ENCODE measurements at regions not wholly inside any gene's neighbourhood (a gene's known extent, or its start where the extent isn't known, plus 50 kb on each side); places are given as distances from the start of the nearest gene placed in this dataset.

DNA sequence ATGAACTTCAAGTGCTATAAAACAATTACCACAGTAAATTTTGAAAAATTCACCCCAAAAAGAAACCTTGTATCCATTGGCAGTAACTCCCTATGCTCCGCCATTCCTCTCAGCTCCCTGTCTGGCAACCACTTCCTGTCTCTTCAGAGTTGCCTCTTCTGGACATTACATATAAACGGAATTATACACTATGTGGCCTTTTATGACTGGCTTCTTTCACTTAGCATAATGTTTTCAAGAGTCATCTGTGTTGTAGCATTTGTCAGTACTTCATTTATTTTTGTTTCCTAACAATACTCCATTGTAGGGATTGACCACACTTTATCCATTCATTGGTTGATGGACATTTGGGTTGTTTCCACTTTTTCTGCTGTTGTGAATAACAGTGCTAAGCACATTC, 50.1 kb downstream of the CEP43 start:
- Mint-ChIP-seq H3K36me3 (peaks cover 9% of the 10 kb centered on the region), H3K4me1 (peaks cover 25% of the 10 kb centered on the region), H3K4me3 (no peak overlapping the region), H3K27me3 (no peaks in the 10 kb centered on the region), H3K27ac (no peak overlapping the region), H3K9me3 (ENCODE audit: low read depth) (no peaks in the 10 kb centered on the region)
- CTCF ChIA-PET: interaction anchor here (1.6 kb wide), 1 partner anchor 46 kb away, joined by 3 read pairs; no protein-coding TSS in a partner anchor
- ATAC-seq: no peak
- DNase-seq: no peak

DNA sequence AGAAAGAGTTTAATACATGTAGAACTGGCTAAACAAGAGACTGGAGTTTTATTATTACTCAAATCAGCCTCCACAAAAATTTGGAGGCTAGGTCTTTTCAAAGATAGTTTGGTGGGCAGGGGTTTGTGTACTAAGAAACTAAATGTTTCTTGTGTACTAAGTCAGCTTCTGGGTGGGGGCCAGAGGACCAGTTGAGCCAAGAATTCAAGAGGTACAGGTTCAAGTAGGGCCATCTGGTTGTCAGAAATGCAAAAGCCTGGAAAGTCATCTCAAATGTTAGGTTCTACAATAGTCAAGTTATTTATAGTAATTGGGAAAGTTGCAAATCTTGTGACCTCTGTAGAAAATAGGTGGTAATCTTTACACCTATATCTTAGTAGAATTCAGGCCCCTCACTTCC, 51.7 kb downstream of the CEP43 start:
- no peak overlapping the region for H3K27ac Mint-ChIP-seq
- H3K36me3 Mint-ChIP-seq: peaks cover 8% of the 10 kb centered on the region

DNA sequence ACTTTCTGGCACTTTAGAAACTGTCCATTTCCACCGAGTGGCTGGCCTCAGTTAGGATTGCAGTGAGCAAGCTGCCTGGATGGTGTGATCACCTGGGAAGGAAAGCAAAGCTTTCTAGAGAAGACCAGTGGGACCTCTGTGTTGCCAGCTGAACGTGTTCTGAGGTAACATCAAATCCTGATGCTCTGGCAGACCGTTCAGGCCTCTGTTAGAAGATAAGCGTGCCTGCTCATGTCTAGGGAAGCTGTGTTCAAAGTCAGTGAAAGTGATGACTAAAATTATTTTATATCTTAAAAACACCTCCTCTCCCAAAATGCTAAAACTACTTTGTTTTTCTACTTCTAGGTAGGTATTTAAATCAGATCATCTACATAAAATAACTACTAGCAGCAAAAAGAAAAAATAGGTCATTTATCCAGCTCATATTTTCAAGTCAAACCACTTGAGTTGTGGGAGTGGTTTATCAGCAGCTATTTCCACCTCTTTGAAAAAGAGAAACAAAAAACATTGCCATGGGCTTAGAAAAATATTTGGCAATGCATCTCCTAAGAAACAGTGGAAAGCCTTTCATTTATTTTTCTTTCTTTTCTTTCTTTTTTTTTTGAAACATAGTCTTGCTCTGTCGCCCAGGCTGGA, 54.8 kb downstream of the CEP43 start:
- no peaks in the 10 kb centered on the region for H3K9me3 Mint-ChIP-seq (ENCODE audit: low read depth)
- peaks cover 4% of the 10 kb centered on the region for H3K4me1 Mint-ChIP-seq
- peaks cover 9% of the 10 kb centered on the region for H3K27me3 Mint-ChIP-seq
- ATAC-seq (no peak), DNase-seq (no peak)
- peaks cover 9% of the 10 kb centered on the region for H3K36me3 Mint-ChIP-seq
- no peak overlapping the region for H3K4me3 Mint-ChIP-seq
- no peak overlapping the region for H3K27ac Mint-ChIP-seq
- CTCF ChIA-PET: interaction anchor here (1.5 kb wide), 1 partner anchor 23 kb away, joined by 3 read pairs; no protein-coding TSS in a partner anchor

More for the DNA sequence above, 51.7 kb downstream of the CEP43 start:
- CTCF ChIA-PET: no interaction called here
- peaks cover 25% of the 10 kb centered on the region for H3K4me1 Mint-ChIP-seq
- DNase-seq: no peak
- no peak overlapping the region for H3K4me3 Mint-ChIP-seq
- no peaks in the 10 kb centered on the region for H3K27me3 Mint-ChIP-seq
- no peaks in the 10 kb centered on the region for H3K9me3 Mint-ChIP-seq (ENCODE audit: low read depth)
- ATAC-seq: no peak

DNA sequence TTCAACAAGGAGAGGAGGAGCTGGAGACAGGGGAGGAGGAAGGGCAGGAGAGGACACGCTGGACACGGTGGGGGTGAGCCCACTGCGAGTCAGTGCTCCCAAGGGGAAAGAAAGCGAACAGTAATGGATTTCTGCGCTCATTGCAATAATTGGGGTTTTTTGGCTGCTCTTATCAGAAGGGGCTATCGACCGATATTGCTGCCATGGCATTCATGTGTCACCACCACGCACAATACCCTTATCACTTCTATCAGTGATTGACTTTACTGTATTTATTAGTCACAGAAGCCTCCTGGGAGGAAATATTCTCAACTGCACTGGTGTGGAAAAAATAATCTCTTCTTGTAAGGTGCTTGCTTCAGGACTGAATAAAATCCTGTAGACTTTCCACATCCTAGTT, 55.8 kb downstream of the CEP43 start:
- ATAC-seq: no peak
- H3K36me3 Mint-ChIP-seq: peaks cover 6% of the 10 kb centered on the region

DNA sequence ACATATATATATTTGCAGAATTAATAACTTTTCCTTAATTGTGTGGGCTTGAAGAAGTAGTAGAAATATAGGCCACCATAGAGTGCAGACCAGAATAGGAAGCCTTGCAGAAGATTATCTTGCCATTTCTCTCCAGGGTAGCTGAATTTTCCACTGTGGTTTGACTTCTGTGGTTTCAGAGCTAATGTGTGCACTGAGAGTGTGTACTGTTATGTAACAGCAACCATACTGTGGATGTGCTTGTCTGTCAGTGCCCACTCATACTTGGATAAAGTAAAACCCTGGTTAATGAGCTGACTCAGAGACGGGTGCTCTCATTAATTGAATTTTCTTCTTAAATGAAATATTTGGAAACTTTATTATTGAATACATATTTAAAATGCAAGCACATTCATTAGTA, 57.2 kb downstream of the CEP43 start:
- CTCF ChIA-PET: interaction anchor here (1.7 kb wide), 1 partner anchor 9 kb away, joined by 6 read pairs; no protein-coding TSS in a partner anchor
- no peak overlapping the region for H3K27ac Mint-ChIP-seq
- peaks cover 2% of the 10 kb centered on the region for H3K36me3 Mint-ChIP-seq
- no peaks in the 10 kb centered on the region for H3K9me3 Mint-ChIP-seq (ENCODE audit: low read depth)
- peaks cover 18% of the 10 kb centered on the region for H3K27me3 Mint-ChIP-seq
- H3K4me1 Mint-ChIP-seq: peaks cover 4% of the 10 kb centered on the region
- no peak for DNase-seq
- ATAC-seq: peak; percentile 58
- no peak overlapping the region for H3K4me3 Mint-ChIP-seq

More for the DNA sequence above, 55.8 kb downstream of the CEP43 start:
- peaks cover 14% of the 10 kb centered on the region for H3K27me3 Mint-ChIP-seq
- H3K4me3 Mint-ChIP-seq: no peak overlapping the region
- no peak overlapping the region for H3K27ac Mint-ChIP-seq
- H3K4me1 Mint-ChIP-seq: peaks cover 4% of the 10 kb centered on the region
- DNase-seq: no peak
- CTCF ChIA-PET: no interaction called here
- no peaks in the 10 kb centered on the region for H3K9me3 Mint-ChIP-seq (ENCODE audit: low read depth)

DNA sequence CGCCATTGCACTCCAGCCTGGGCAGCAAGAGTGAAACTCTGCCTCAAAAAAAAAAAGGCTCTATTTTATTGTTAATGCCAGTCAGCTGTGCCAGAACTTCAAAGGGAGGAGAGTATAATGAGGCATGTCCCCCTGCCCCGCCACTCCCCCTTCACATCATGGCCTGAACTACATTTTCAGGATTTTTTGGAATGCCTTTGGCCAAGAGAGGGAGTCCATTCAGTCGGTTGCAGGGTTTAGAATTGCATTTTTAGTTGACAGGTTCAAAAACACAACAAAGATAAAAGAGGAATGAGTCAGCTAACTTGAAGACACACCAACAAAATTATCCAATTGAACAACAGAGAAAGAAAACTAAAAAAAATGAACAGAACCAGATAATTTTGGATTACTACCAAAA, 59.1 kb downstream of the CEP43 start:
- Mint-ChIP-seq H3K4me1 (peaks cover 4% of the 10 kb centered on the region), H3K27ac (no peak overlapping the region), H3K9me3 (ENCODE audit: low read depth) (no peaks in the 10 kb centered on the region), H3K4me3 (no peak overlapping the region), H3K36me3 (peaks cover 2% of the 10 kb centered on the region), H3K27me3 (peaks cover 29% of the 10 kb centered on the region)
- CTCF ChIA-PET: no interaction called here
- ATAC-seq (no peak), DNase-seq (no peak)

Measured in activated CD8-positive, alpha-beta memory T cell treated with anti-CD3 and anti-CD28 coated beads, Interleukin-2, amount 10 ng/mL, durations not matched to agents 7 days and 5 days (primary cell).